PC-3 (cell line): ENCODE measurements at regions not wholly inside any gene's neighbourhood (a gene's known extent, or its start where the extent isn't known, plus 50 kb on each side); places are given as distances from the start of the nearest gene placed in this dataset.

Experiments used
- ATAC-seq: fragments of 200-7000 bp; cut with Tn5 transposase; 2 replicates; pipeline ENCODE4 v1.9.1; 2020; ENCODE audit warnings: mild to moderate bottlenecking, moderate library complexity
- BruUV-seq: library from RNA; stranded (reverse); fragments of 400-500 nt; replicated peaks from 2 replicates; lab custom pipeline; 2021; lab: Mats Ljungman, UMichigan
- CTCF ChIA-PET: fragments of 300-600 bp; sonication (Branson Sonifier 250); formaldehyde crosslinking; loops from one replicate; lab custom pipeline; 2022; ENCODE audit warnings: antibody characterized with exemption; lab: Charles Lee
- POLR2A ChIA-PET: fragments of 300-600 bp; sonication (Branson Sonifier 250); formaldehyde crosslinking; loops from one replicate; lab custom pipeline; 2022; ENCODE audit warnings: antibody characterized with exemption; ENCODE audit not compliant: unreplicated experiment; lab: Charles Lee
- DNase-seq: peaks from one replicate; pipeline ENCODE4 v3.0.0-alpha.2; 2015
- H2AFZ ChIP-seq: fragments of 300-600 bp; sonication (generic); 2 replicates; pipeline ENCODE4 v1.6.0; 2016; ENCODE audit warnings: antibody characterized with exemption, low read length
- H3F3A ChIP-seq: fragments of 300-600 bp; sonication (generic); one replicate; pipeline ENCODE4 v1.6.0; 2017; ENCODE audit warnings: antibody characterized with exemption, low read length, control low read depth, mild to moderate bottlenecking; ENCODE audit not compliant: unreplicated experiment
- H3K27ac ChIP-seq: fragments of 300-600 bp; sonication (generic); 2 replicates; pipeline ENCODE4 v1.5.1; 2016; ENCODE audit warnings: mild to moderate bottlenecking, low read length
- H3K27me3 ChIP-seq: fragments of 300-600 bp; sonication (generic); 2 replicates; pipeline ENCODE4 v1.6.1; 2016; ENCODE audit warnings: low read length, mixed read lengths
- H3K36me3 ChIP-seq: fragments of 300-600 bp; sonication (generic); 2 replicates; pipeline ENCODE4 v1.6.1; 2016; ENCODE audit warnings: low read depth, mixed run types, low read length, mixed read lengths
- H3K4me1 ChIP-seq: fragments of 300-600 bp; sonication (generic); 2 replicates; pipeline ENCODE4 v1.5.1; 2016; ENCODE audit warnings: low read length; ENCODE audit not compliant: insufficient read depth
- H3K4me2 ChIP-seq: fragments of 300-600 bp; sonication (generic); 2 replicates; pipeline ENCODE4 v1.6.0; 2016; ENCODE audit warnings: low read length
- H3K4me3 ChIP-seq: fragments of 300-600 bp; sonication (generic); 2 replicates; pipeline ENCODE4 v1.5.1; 2016; ENCODE audit warnings: mild to moderate bottlenecking, low read length, mixed read lengths
- H3K79me2 ChIP-seq: fragments of 300-600 bp; sonication (generic); 2 replicates; pipeline ENCODE4 v1.6.1; 2017; ENCODE audit warnings: low read length, mixed read lengths
- H3K9ac ChIP-seq: fragments of 300-600 bp; sonication (generic); 2 replicates; pipeline ENCODE4 v1.6.0; 2016; ENCODE audit warnings: mild to moderate bottlenecking, low read length
- H3K9me2 ChIP-seq: fragments of 300-600 bp; sonication (generic); replicated peaks from 2 replicates; pipeline ENCODE4 v1.6.1; 2016; ENCODE audit warnings: mixed run types, low read length, mixed read lengths
- H3K9me3 ChIP-seq: fragments of 300-600 bp; sonication (generic); 2 replicates; pipeline ENCODE4 v1.6.1; 2016; ENCODE audit warnings: low read length, mixed read lengths
- H4K20me1 ChIP-seq: fragments of 300-600 bp; sonication (generic); 2 replicates; pipeline ENCODE4 v1.6.1; 2016; ENCODE audit warnings: low read length, mixed read lengths
- EZH2 ChIP-seq: fragments of 300-600 bp; sonication (generic); IDR thresholded peaks from one replicate; pipeline ENCODE4 v1.6.1; 2017; ENCODE audit warnings: antibody characterized with exemption, mild to moderate bottlenecking, low read length; ENCODE audit not compliant: unreplicated experiment
- EZH2phosphoT487 ChIP-seq: fragments of 300-600 bp; sonication (generic); IDR thresholded peaks from 2 replicates; pipeline ENCODE4 v1.6.1; 2018; ENCODE audit warnings: mild to moderate bottlenecking, antibody characterized with exemption, low read length, borderline replicate concordance
- intact Hi-C: fragments of 100-400 bp; cut with micrococcal nuclease; formaldehyde crosslinking; loops from 2 replicates; pipeline ENCODE4 v1.9.0; 2023
- TF ChIP-seq, protein P1 (sequence below): fragments of 300-600 bp; sonication (generic); conservative IDR thresholded peaks from 2 replicates; pipeline ENCODE4 v1.5.1; 2017; ENCODE audit warnings: antibody characterized with exemption, low read depth, mild to moderate bottlenecking, low read length

DNA sequence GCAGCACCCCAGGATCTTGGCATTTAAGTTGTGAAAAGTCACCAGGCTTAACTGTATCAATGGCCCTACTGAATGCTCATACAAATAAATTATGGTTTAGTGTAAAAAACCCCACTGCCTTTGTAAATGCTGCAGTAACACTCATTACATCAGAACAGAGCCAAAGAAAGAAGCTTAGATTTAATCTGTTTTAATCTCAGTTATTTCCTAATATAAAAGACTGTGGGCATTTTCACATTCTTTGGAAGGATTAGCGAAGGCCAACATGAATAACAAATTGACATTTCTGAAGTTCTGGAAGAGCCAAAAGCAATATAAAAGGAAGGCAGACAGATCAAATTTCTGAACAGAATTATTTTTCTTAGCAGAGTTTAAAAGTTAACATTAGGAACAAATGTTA lies 140.0 kb upstream of the HCCS start:
- intact Hi-C loops = no loop called here
- POLR2A ChIA-PET = no interaction called here
- no TSS peak for BruUV-seq

GRCh38 chrX:10971759-10972158 lies 139.4 kb upstream of the HCCS start:
- intact Hi-C loops = no loop called here
- no TSS peak for BruUV-seq

More for the DNA sequence above, 140.0 kb upstream of the HCCS start:
- Histone ChIP-seq H3K9me3 (no peaks in the 10 kb centered on the region), H3K79me2 (no peaks in the 10 kb centered on the region), H3K27ac (no peak overlapping the region), H3K9me2 (no peaks in the 10 kb centered on the region), H3K36me3 (no peaks in the 10 kb centered on the region), H3K27me3 (no peaks in the 10 kb centered on the region), H3F3A (no peaks in the 10 kb centered on the region), H3K4me3 (no peak overlapping the region), H3K4me1 (no peaks in the 10 kb centered on the region), H3K4me2 (no peak overlapping the region), H2AFZ (no peak overlapping the region), H4K20me1 (no peaks in the 10 kb centered on the region), H3K9ac (no peak overlapping the region)
- ATAC-seq (no peak), DNase-seq (no peak)
- TF ChIP-seq EZH2 = no peak
- TF ChIP-seq EZH2phosphoT487 = no peak
- TF ChIP-seq, protein P1, sequence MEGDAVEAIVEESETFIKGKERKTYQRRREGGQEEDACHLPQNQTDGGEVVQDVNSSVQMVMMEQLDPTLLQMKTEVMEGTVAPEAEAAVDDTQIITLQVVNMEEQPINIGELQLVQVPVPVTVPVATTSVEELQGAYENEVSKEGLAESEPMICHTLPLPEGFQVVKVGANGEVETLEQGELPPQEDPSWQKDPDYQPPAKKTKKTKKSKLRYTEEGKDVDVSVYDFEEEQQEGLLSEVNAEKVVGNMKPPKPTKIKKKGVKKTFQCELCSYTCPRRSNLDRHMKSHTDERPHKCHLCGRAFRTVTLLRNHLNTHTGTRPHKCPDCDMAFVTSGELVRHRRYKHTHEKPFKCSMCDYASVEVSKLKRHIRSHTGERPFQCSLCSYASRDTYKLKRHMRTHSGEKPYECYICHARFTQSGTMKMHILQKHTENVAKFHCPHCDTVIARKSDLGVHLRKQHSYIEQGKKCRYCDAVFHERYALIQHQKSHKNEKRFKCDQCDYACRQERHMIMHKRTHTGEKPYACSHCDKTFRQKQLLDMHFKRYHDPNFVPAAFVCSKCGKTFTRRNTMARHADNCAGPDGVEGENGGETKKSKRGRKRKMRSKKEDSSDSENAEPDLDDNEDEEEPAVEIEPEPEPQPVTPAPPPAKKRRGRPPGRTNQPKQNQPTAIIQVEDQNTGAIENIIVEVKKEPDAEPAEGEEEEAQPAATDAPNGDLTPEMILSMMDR = no peak
- CTCF ChIA-PET = interaction anchor here (0.5 kb wide), 1 partner anchor 202 kb away, joined by 4 read pairs; no protein-coding TSS in a partner anchor

GRCh38 chrX:10972706-10973105 lies 138.4 kb upstream of the HCCS start:
- H3K9ac ChIP-seq = no peak overlapping the region

More at GRCh38 chrX:10971759-10972158, 139.4 kb upstream of the HCCS start:
- Histone ChIP-seq H3K4me3 (no peak overlapping the region), H3F3A (no peaks in the 10 kb centered on the region), H3K4me1 (no peaks in the 10 kb centered on the region), H3K27me3 (no peaks in the 10 kb centered on the region), H4K20me1 (no peaks in the 10 kb centered on the region), H3K27ac (no peak overlapping the region), H3K9me3 (no peaks in the 10 kb centered on the region), H3K9ac (no peak overlapping the region), H2AFZ (no peak overlapping the region), H3K79me2 (no peaks in the 10 kb centered on the region), H3K4me2 (no peak overlapping the region), H3K9me2 (no peaks in the 10 kb centered on the region), H3K36me3 (no peaks in the 10 kb centered on the region)
- TF ChIP-seq EZH2phosphoT487 = no peak
- ATAC-seq (no peak), DNase-seq (no peak)
- ChIA-PET POLR2A (no interaction called here), CTCF (interaction anchor here (0.5 kb wide), 1 partner anchor 203 kb away, joined by 4 read pairs; no protein-coding TSS in a partner anchor)

More at GRCh38 chrX:10972706-10973105, 138.4 kb upstream of the HCCS start:
- H3K9me3 ChIP-seq = no peaks in the 10 kb centered on the region
- TF ChIP-seq, protein P1 = no peak
- no peak for TF ChIP-seq EZH2phosphoT487
- TF ChIP-seq EZH2 = no peak
- POLR2A ChIA-PET = no interaction called here
- CTCF ChIA-PET = no interaction called here
- no peak overlapping the region for H2AFZ ChIP-seq
- no peaks in the 10 kb centered on the region for H3K79me2 ChIP-seq
- H3K9me2 ChIP-seq = no peaks in the 10 kb centered on the region
- H3K4me1 ChIP-seq = no peaks in the 10 kb centered on the region
- DNase-seq (no peak), ATAC-seq (no peak)
- intact Hi-C loops = no loop called here
- no peaks in the 10 kb centered on the region for H3F3A ChIP-seq
- no peak overlapping the region for H3K27ac ChIP-seq
- no peak overlapping the region for H3K4me2 ChIP-seq
- H3K27me3 ChIP-seq = no peaks in the 10 kb centered on the region
- no TSS peak for BruUV-seq
- no peaks in the 10 kb centered on the region for H3K36me3 ChIP-seq
- H3K4me3 ChIP-seq = no peak overlapping the region
- no peaks in the 10 kb centered on the region for H4K20me1 ChIP-seq
